OCI-LY3 (cell line): ENCODE measurements at regions not wholly inside any gene's neighbourhood (a gene's known extent, or its start where the extent isn't known, plus 50 kb on each side); places are given as distances from the start of the nearest gene placed in this dataset.

Experiments used
- H2AFZ ChIP-seq: fragments of 200-600, 300-600 bp; shearing (Covaris generic); 2 replicates; pipeline ENCODE4 v1.6.0; 2014; ENCODE audit warnings: antibody characterized with exemption, low read depth, low read length
- H3K27ac ChIP-seq: fragments of 200-600, 300-600 bp; sonication (generic); 2 replicates; pipeline ENCODE4 v1.5.1; 2014; ENCODE audit warnings: mild to moderate bottlenecking, low read length, moderate library complexity, mixed read lengths
- H3K27me3 ChIP-seq: fragments of 200-600, 300-600 bp; sonication (generic); 2 replicates; pipeline ENCODE4 v1.6.1; 2014; ENCODE audit warnings: low read depth, low read length, mixed read lengths
- H3K36me3 ChIP-seq: fragments of 200-600, 300-600 bp; sonication (generic); replicated peaks from 2 replicates; pipeline ENCODE3; 2014; ENCODE audit warnings: low read depth, low read length, mixed read lengths
- H3K4me1 ChIP-seq: fragments of 300-600, 200-600 bp; sonication (generic); 2 replicates; pipeline ENCODE4 v1.6.1; 2014; ENCODE audit warnings: low read length, mixed read lengths
- H3K4me2 ChIP-seq: fragments of 200-600, 300-600 bp; sonication (generic); 2 replicates; pipeline ENCODE4 v1.6.1; 2014; ENCODE audit warnings: low read length, mixed read lengths
- H3K4me3 ChIP-seq: fragments of 300-600, 200-600 bp; sonication (generic); 2 replicates; pipeline ENCODE4 v1.5.1; 2014; ENCODE audit warnings: antibody characterized with exemption, mild to moderate bottlenecking, low read length, moderate library complexity
- H3K79me2 ChIP-seq: fragments of 300-600, 200-600 bp; shearing (Covaris generic); 2 replicates; pipeline ENCODE4 v1.6.1; 2014; ENCODE audit warnings: mild to moderate bottlenecking, low read length, mixed read lengths
- H3K9ac ChIP-seq: fragments of 300-600, 200-600 bp; shearing (Covaris generic); 2 replicates; pipeline ENCODE4 v1.6.0; 2014; ENCODE audit warnings: mild to moderate bottlenecking, low read length, moderate library complexity
- H3K9me3 ChIP-seq: fragments of 200-600, 300-600 bp; shearing (Covaris generic); 2 replicates; pipeline ENCODE4 v1.6.1; 2014; ENCODE audit warnings: low read length, mixed read lengths; ENCODE audit not compliant: insufficient read depth
- H4K20me1 ChIP-seq: fragments of 200-600, 300-600 bp; sonication (generic); 2 replicates; pipeline ENCODE4 v1.6.1; 2016; ENCODE audit warnings: low read length, mixed read lengths; ENCODE audit not compliant: insufficient read depth
- EZH2phosphoT487 ChIP-seq: fragments of 200-600 bp; shearing (Covaris generic); IDR thresholded peaks from 2 replicates; pipeline ENCODE4 v1.6.1; 2018; ENCODE audit warnings: antibody characterized with exemption, mixed run types, low read depth
- TF ChIP-seq, protein P1 (sequence below): fragments of 200-600, 300-600 bp; sonication (generic); IDR thresholded peaks from 2 replicates; pipeline ENCODE4 v1.5.1; 2014; ENCODE audit warnings: antibody characterized with exemption, low read length, low read depth

DNA sequence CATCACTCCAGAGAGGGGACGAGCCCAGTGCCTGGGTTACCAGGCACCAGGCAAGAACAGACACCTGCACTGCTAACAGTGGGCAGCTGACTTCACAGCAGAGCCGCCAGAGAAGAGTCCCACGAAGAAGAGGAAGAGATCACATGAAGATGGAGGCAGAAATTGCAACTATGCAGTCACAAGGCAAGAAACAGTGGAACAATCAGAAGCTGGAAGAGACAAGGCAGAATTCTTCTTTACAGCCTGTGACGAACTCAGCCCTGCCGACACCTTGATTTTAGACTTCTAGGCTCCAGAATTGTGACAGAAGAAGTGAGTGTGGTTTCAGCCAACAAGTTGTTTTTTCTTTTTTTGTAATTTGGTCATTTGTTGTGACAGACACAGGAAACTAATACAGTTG is 59.2 kb downstream of the IL12A start:
- Histone ChIP-seq H3K36me3 (no peaks in the 10 kb centered on the region), H3K27ac (no peak overlapping the region), H3K9me3 (no peaks in the 10 kb centered on the region), H3K4me1 (no peaks in the 10 kb centered on the region), H3K27me3 (no peaks in the 10 kb centered on the region), H2AFZ (no peak overlapping the region), H3K4me3 (no peak overlapping the region), H3K4me2 (no peak overlapping the region), H3K79me2 (no peaks in the 10 kb centered on the region), H3K9ac (no peak overlapping the region), H4K20me1 (no peaks in the 10 kb centered on the region)
- TF ChIP-seq, protein P1, sequence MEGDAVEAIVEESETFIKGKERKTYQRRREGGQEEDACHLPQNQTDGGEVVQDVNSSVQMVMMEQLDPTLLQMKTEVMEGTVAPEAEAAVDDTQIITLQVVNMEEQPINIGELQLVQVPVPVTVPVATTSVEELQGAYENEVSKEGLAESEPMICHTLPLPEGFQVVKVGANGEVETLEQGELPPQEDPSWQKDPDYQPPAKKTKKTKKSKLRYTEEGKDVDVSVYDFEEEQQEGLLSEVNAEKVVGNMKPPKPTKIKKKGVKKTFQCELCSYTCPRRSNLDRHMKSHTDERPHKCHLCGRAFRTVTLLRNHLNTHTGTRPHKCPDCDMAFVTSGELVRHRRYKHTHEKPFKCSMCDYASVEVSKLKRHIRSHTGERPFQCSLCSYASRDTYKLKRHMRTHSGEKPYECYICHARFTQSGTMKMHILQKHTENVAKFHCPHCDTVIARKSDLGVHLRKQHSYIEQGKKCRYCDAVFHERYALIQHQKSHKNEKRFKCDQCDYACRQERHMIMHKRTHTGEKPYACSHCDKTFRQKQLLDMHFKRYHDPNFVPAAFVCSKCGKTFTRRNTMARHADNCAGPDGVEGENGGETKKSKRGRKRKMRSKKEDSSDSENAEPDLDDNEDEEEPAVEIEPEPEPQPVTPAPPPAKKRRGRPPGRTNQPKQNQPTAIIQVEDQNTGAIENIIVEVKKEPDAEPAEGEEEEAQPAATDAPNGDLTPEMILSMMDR: no peak
- no peak for TF ChIP-seq EZH2phosphoT487

DNA sequence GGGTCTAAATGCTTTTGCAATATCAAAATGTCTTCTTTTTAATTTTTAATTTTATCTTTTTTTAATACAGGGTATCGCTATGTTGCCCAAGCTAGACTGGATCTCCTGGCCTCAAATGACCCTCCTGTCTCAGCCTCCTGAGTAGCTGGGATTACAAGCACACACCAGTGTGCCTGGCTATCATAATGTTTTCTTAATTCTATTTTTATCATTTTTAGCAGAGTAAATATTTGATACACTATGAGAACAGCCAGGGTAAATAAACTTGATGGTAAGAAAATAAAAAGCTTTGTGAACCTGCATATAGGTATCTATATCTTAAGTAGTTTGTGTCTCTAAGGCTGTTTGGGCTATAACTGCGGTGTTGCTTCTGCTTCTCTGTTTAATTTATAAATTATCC is 60.4 kb downstream of the IL12A start:
- H3K9ac ChIP-seq: no peak overlapping the region
- H3K79me2 ChIP-seq: no peaks in the 10 kb centered on the region
- H4K20me1 ChIP-seq: no peaks in the 10 kb centered on the region
- no peak overlapping the region for H3K4me3 ChIP-seq
- no peak overlapping the region for H2AFZ ChIP-seq
- H3K4me2 ChIP-seq: no peak overlapping the region
- H3K27me3 ChIP-seq: no peaks in the 10 kb centered on the region
- no peaks in the 10 kb centered on the region for H3K4me1 ChIP-seq
- H3K27ac ChIP-seq: no peak overlapping the region
- TF ChIP-seq EZH2phosphoT487: no peak
- TF ChIP-seq, protein P1: no peak
- H3K36me3 ChIP-seq: no peaks in the 10 kb centered on the region
- H3K9me3 ChIP-seq: no peaks in the 10 kb centered on the region

DNA sequence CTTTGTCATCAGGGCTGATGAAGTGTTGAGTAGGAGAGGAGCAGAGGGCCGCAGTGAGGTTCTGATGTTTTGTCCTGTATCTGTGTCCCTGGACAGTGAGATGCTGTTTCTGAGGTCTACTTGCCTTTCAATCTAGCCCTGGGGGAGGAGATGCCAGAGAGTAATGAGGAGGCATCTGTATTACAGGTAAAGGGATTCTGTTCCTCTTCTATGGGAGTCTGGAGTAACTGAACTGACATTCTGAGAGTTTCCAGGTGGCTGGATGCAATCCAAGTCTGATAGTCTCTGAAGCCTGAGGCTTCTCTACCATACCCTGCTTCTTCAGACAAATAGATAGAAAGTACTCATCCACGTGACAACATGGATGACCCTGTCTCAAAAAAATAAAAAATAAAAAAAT is 60.9 kb downstream of the IL12A start:
- TF ChIP-seq, protein P1: no peak
- TF ChIP-seq EZH2phosphoT487: no peak
- no peak overlapping the region for H2AFZ ChIP-seq
- H3K79me2 ChIP-seq: no peaks in the 10 kb centered on the region
- H4K20me1 ChIP-seq: no peaks in the 10 kb centered on the region
- no peaks in the 10 kb centered on the region for H3K27me3 ChIP-seq
- H3K4me2 ChIP-seq: no peak overlapping the region
- H3K36me3 ChIP-seq: no peaks in the 10 kb centered on the region
- H3K4me3 ChIP-seq: no peak overlapping the region
- no peak overlapping the region for H3K9ac ChIP-seq
- H3K9me3 ChIP-seq: no peaks in the 10 kb centered on the region
- H3K27ac ChIP-seq: no peak overlapping the region
- H3K4me1 ChIP-seq: no peaks in the 10 kb centered on the region

DNA sequence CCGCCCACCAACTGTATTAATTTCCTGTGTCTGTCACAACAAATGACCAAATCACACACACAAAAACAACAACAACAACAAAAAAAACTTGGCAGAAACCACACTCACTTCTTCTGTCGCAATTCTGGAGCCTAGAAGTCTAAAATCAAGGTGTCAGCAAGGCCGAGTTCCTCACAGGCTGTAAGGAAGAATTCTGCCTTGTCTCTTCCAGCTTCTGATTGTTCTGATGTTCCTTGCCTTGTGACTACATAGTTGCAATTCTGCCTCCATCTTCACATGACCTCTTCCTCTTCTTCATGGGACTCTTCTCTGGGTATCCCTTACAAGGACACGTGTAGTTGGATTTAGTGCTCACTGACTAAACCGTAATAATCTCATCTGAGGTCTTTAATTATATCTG is 61.4 kb downstream of the IL12A start:
- no peaks in the 10 kb centered on the region for H4K20me1 ChIP-seq
- no peaks in the 10 kb centered on the region for H3K4me1 ChIP-seq
- no peaks in the 10 kb centered on the region for H3K9me3 ChIP-seq
- no peaks in the 10 kb centered on the region for H3K27me3 ChIP-seq
- H3K4me3 ChIP-seq: no peak overlapping the region
- no peak overlapping the region for H2AFZ ChIP-seq
- no peaks in the 10 kb centered on the region for H3K79me2 ChIP-seq
- no peak overlapping the region for H3K27ac ChIP-seq
- no peaks in the 10 kb centered on the region for H3K36me3 ChIP-seq
- H3K9ac ChIP-seq: no peak overlapping the region
- TF ChIP-seq EZH2phosphoT487: no peak
- TF ChIP-seq, protein P1: no peak
- no peak overlapping the region for H3K4me2 ChIP-seq
